Fibroblast of pulmonary artery (primary cell): ENCODE measurements at regions not wholly inside any gene's neighbourhood (a gene's known extent, or its start where the extent isn't known, plus 50 kb on each side); places are given as distances from the start of the nearest gene placed in this dataset.

Experiments used
- DNase-seq: peaks from one replicate; pipeline ENCODE4 v3.0.0-alpha.2; 2010; ENCODE audit warnings: low read depth
- H3K4me3 ChIP-seq: replicated peaks from 2 replicates; pipeline ENCODE4 v1.5.1; 2011; ENCODE audit warnings: low read depth, mild to moderate bottlenecking, control low read depth, low read length, moderate library complexity
- TF ChIP-seq, protein P1 (sequence below): IDR thresholded peaks from 2 replicates; pipeline ENCODE4 v1.5.1; 2011; ENCODE audit warnings: mild to moderate bottlenecking, control low read depth, low read length, inconsistent platforms; ENCODE audit errors: missing control alignments

DNA sequence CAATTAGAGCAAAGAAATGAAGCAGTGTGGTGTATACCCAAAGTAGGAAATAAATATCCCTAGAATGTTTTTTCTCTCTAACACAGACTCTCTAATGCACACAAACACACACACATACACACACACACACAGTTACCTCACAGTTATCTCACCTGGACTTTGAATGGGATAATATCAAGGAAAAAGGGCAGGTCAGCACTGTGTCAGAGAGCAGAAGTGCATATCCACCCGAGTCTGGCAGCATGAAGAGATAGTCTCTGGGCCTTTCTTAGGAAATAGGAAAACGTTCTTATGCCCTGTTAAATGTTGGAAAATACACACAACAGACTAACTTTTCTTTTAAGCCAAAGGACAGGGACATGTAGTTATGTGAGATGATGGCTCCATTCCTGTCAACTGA is 162.0 kb downstream of the COL6A3 start:
- no peak for DNase-seq
- TF ChIP-seq, protein P1, sequence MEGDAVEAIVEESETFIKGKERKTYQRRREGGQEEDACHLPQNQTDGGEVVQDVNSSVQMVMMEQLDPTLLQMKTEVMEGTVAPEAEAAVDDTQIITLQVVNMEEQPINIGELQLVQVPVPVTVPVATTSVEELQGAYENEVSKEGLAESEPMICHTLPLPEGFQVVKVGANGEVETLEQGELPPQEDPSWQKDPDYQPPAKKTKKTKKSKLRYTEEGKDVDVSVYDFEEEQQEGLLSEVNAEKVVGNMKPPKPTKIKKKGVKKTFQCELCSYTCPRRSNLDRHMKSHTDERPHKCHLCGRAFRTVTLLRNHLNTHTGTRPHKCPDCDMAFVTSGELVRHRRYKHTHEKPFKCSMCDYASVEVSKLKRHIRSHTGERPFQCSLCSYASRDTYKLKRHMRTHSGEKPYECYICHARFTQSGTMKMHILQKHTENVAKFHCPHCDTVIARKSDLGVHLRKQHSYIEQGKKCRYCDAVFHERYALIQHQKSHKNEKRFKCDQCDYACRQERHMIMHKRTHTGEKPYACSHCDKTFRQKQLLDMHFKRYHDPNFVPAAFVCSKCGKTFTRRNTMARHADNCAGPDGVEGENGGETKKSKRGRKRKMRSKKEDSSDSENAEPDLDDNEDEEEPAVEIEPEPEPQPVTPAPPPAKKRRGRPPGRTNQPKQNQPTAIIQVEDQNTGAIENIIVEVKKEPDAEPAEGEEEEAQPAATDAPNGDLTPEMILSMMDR = no peak
- H3K4me3 ChIP-seq = no peak overlapping the region

DNA sequence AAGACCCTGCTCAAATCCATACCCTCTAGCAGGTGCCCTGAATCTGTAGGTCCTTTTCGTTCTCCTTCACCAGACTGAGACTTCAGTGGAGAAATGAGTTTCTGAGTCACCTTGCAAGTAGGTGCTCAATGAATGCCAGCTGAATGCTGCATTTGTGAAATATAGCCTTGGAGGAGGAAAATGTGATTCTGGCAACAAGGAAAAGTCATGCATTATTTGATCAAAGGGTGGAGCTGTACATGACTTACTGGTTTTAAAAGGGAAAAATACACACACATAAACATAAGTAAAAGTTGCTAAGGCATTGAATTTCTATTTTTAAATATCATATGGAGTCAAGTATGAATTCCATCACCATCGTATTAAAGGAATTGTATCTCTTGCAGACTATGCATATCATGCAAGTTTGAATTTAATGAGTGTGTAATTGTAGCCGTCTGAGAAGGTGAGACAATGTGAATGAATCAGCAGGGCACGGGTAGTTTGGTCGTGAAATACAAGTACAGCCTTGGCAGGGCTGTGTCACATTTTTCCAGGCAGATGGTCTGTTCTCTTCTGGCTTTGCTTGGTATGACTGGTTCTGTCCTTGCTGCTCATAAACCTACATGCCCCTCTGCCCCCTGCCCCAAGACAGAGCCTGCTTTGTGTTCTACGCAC is 160.8 kb downstream of the COL6A3 start:
- H3K4me3 ChIP-seq = no peak overlapping the region
- no peak for DNase-seq
- TF ChIP-seq, protein P1 = no peak

DNA sequence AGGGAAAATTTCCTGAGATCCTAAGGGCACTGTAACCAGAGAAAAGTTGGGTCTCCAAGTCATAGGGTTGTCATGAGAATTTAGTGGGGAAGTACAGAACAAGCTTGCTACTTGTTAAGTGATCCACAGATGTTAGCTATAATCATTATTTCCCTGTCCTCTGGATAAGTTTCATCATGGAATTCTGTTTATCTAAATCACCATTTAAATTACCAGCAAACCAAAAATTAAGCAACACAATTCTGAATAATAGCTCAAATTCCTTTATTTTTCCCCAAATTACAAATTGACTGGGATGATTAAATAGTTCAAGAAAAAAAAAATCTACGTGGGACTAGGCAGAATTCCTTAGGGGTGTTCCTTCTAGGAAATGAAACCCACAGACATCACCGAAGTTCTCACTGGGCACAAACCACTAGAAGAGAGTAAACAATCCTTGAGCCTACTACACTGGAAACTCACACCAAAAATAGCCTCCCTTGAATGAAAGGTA is 159.5 kb downstream of the COL6A3 start:
- DNase-seq = peak; percentile 75
- TF ChIP-seq, protein P1 = no peak
- H3K4me3 ChIP-seq = no peak overlapping the region

DNA sequence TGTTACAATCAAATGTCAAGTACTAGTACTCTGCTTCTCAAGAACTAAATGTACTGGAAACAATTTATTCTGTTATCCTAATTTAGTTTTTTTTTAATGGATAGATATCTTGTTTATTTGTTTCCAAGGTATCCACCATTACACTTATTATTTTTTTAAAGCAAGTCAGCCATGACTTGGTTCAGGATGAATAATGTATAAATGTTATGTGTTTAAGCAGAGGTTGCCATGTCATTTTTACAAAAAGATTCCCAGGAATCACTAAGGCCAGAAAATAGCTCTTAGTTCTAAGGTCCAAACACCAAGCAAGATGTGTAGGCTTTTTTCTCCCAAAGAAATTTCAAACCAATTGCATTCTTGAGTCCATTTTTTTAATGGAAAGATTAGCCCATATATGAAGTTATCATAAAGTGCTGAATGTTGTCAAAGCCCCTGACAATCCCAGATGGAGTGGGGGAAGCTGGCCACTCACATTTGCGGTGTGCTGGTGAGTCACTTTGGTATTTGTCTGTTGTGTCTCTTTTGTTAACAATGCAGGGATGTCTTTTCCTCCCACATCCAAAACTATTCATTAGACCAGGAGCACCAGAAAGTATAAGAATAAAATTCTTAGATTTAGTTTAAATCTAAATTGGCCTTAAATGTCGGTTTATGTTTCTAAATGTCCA is 158.9 kb downstream of the COL6A3 start:
- peak; percentile 91 for DNase-seq
- H3K4me3 ChIP-seq = no peak overlapping the region
- TF ChIP-seq, protein P1 = no peak

DNA sequence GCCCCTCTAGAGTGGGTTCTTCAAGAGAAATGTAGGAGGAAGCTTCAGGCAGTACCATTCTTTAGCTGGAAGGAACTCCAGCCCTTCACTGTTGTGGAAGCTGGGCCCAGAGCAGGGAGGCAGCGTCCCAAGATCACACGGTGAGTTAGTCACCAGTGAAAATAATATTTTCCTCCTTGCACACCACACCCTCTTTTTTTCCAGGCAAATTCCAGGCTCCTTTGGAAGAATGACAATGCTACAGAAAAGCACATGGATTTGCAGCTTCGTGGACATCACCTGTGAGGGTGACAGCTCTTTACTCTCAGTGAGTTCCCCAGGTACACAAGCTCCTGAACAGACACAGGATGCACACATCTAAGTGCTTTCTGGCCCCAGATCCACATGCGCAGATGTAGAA is 157.1 kb downstream of the COL6A3 start:
- no peak overlapping the region for H3K4me3 ChIP-seq
- DNase-seq = peak; percentile 77
- TF ChIP-seq, protein P1 = no peak

DNA sequence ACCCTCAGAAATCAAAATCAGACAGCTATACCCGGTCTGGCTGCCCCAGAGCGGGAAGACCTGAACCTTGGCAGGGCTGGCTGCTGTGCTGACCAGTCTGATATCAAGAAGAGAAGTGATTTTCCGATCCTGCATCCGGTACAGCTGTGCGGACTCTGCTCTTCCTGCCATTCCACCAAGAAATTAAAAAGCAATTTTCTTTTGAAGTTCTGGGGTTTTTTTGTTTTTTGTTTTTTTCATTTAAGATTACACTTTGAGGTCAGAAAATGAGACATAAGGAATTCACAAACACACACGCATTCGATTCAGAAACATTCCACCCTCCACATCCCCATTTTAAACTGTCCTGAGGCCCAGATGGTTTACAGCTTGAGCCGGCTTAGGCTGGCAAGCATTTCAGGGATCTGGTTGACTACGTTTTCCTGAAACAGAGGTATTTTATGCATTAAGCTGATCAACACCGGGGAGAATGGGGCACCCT is 156.5 kb downstream of the COL6A3 start:
- H3K4me3 ChIP-seq = no peak overlapping the region
- TF ChIP-seq, protein P1 = no peak
- DNase-seq = peak; percentile 75
